ENCODE measurements at regions not wholly inside any gene's neighbourhood (a gene's known extent, or its start where the extent isn't known, plus 50 kb on each side); places are given as distances from the start of the nearest gene placed in this dataset.

DNA sequence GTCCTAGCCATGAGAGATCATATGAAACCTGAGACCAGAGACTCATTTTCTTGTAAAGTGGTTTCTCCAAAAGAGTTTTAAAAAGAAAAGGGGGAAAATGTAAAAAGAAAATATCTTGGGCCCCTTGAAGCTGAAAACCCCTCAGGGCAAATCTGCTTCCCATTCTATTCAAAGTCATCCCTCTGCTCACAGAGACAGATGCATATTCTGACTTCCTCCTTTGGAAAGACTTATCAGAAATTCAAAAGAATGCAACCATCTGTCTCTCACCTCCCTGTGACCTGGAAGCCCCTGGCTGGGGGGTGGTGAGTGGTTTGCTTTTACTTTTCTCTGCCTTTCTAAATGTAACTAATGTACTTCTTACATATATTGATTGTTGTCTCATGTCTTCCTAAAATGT lies 1154.8 kb downstream of the NSUN3 start:
- TF ChIP-seq, protein P1, sequence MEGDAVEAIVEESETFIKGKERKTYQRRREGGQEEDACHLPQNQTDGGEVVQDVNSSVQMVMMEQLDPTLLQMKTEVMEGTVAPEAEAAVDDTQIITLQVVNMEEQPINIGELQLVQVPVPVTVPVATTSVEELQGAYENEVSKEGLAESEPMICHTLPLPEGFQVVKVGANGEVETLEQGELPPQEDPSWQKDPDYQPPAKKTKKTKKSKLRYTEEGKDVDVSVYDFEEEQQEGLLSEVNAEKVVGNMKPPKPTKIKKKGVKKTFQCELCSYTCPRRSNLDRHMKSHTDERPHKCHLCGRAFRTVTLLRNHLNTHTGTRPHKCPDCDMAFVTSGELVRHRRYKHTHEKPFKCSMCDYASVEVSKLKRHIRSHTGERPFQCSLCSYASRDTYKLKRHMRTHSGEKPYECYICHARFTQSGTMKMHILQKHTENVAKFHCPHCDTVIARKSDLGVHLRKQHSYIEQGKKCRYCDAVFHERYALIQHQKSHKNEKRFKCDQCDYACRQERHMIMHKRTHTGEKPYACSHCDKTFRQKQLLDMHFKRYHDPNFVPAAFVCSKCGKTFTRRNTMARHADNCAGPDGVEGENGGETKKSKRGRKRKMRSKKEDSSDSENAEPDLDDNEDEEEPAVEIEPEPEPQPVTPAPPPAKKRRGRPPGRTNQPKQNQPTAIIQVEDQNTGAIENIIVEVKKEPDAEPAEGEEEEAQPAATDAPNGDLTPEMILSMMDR (IDR thresholded peaks at IDR 0.05; ENCODE audit: low read depth, low read length), result no peak
- Histone ChIP-seq H3K9me3 (ENCODE audit: low read depth) (no peaks in the 10 kb centered on the region), H3K27me3 (no peaks in the 10 kb centered on the region), H3K27ac (no peak overlapping the region), H3K4me1 (ENCODE audit: low read depth) (no peaks in the 10 kb centered on the region), H3K4me3 (no peak overlapping the region), H3K36me3 (no peaks in the 10 kb centered on the region)
- no peak for DNase-seq (ENCODE audit: low read depth in 1 of 2, low spot score in 1 of 2)

DNA sequence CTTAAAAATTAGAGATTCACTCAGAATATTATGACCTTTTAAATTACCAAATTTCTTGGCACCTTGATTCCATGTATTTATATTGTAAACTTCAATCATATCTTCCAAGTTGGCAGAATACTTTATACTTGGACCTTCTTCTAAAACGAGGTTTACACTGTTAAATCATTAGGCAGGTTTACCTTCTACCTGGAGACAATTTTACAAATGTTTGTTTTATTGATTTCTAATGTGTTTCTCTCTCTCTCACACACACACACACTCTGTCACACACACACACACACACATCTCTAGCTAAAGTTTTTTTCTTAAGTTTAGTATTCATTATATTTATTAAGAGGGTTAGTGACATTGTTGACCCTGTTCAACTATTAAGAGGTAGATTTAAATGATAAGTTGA lies 1155.6 kb downstream of the NSUN3 start:
- Histone ChIP-seq H3K27ac (no peak overlapping the region), H3K4me1 (ENCODE audit: low read depth) (no peaks in the 10 kb centered on the region), H3K27me3 (no peaks in the 10 kb centered on the region), H3K36me3 (no peaks in the 10 kb centered on the region), H3K9me3 (ENCODE audit: low read depth) (no peaks in the 10 kb centered on the region), H3K4me3 (no peak overlapping the region)
- DNase-seq (ENCODE audit: low read depth in 1 of 2, low spot score in 1 of 2), result no peak
- TF ChIP-seq, protein P1 (IDR thresholded peaks at IDR 0.05; ENCODE audit: low read depth, low read length), result no peak

DNA sequence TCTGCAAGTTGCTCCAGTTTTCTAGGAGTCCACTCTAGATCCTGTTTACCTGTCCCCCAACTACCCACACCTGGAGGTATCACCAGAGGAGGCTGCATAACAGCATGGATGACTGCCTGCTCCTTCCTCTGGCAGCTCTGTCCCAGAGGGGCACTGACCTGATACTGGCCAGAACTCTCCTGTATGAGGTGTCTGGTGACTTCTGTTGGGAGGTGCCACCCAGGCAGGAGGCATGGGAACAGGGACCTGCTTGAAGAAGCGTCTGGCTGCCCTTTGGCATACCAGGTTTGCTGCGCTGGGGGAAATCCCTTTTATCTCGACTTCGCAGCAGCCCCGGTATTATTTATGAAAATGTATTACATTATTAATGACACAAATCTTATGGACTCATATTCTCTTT lies 1163.6 kb downstream of the NSUN3 start:
- Histone ChIP-seq H3K4me3 (no peak overlapping the region), H3K9me3 (ENCODE audit: low read depth) (no peaks in the 10 kb centered on the region), H3K4me1 (ENCODE audit: low read depth) (no peaks in the 10 kb centered on the region), H3K36me3 (no peaks in the 10 kb centered on the region), H3K27me3 (no peaks in the 10 kb centered on the region), H3K27ac (no peak overlapping the region)
- DNase-seq (ENCODE audit: low read depth in 1 of 2, low spot score in 1 of 2), result no peak
- TF ChIP-seq, protein P1 (IDR thresholded peaks at IDR 0.05; ENCODE audit: low read depth, low read length), result no peak

DNA sequence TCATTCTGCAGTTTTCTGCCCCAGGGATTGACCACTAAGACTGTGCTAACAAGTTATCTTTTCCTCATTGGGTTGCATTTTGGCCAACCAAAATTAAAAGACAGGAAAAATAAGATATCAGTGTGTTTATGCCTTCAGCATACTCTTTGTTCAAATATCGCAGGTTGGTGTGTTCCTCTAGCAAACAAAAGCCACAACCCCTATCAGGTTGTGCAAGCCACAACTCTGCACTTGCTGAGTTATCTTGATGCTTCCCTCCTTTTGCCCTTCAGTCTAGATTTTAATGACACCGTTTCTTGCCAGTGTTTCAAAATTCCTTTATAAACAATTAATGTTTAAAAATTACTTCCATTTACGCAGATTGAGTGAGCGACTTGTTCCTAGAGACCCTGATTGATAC lies 1164.2 kb downstream of the NSUN3 start:
- TF ChIP-seq, protein P1 (IDR thresholded peaks at IDR 0.05; ENCODE audit: low read depth, low read length), result no peak
- no peaks in the 10 kb centered on the region for H3K27me3 ChIP-seq

DNA sequence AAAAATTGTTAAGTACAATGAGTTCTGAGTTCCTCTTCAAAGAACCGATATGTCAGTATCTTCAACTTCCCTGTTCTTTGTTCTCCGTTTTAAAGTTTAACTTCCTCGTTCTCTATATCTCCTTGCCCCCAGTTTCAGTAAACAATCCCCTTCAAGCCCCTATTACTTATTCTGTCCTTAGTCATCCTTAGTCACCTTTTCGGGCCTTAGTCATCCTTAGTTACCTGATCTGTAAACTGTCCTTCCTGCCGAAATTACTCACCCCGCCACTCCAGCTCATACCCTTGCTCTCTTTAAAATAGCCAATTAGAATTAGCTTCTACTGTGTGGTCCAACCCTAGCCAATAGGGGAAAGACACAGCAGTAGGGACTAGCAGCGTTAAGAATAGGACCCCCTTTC lies 1165.6 kb downstream of the NSUN3 start:
- Histone ChIP-seq H3K27me3 (no peaks in the 10 kb centered on the region), H3K27ac (no peak overlapping the region), H3K4me3 (no peak overlapping the region), H3K36me3 (no peaks in the 10 kb centered on the region), H3K9me3 (ENCODE audit: low read depth) (no peaks in the 10 kb centered on the region), H3K4me1 (ENCODE audit: low read depth) (no peaks in the 10 kb centered on the region)
- no peak for DNase-seq (ENCODE audit: low read depth in 1 of 2, low spot score in 1 of 2)
- TF ChIP-seq, protein P1 (IDR thresholded peaks at IDR 0.05; ENCODE audit: low read depth, low read length), result no peak

More for the DNA sequence above, 1164.2 kb downstream of the NSUN3 start:
- H3K27ac ChIP-seq, result no peak overlapping the region
- no peaks in the 10 kb centered on the region for H3K9me3 ChIP-seq (ENCODE audit: low read depth)
- H3K36me3 ChIP-seq, result no peaks in the 10 kb centered on the region
- H3K4me1 ChIP-seq (ENCODE audit: low read depth), result no peaks in the 10 kb centered on the region
- DNase-seq (ENCODE audit: low read depth in 1 of 2, low spot score in 1 of 2), result no peak
- no peak overlapping the region for H3K4me3 ChIP-seq

DNA sequence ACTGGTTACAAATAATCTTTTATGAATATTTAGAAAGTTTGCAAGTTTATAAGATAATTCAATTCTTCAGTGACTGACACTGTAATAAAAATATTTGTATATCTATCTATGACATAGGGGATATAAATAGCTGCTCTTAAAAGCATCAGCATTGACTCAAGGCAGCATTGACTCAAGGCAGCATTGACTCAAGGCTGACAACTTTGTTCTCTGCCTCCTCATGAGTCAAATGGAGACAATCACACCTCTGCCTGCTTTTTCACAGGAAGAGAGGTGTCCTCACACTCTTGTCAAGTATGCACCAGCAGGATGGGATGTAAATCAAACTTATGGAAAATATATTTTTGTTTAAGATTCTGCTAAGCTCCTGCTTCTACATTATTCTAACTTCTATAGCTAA lies 1173.1 kb downstream of the NSUN3 start:
- no peak overlapping the region for H3K27ac ChIP-seq
- H3K4me3 ChIP-seq, result no peak overlapping the region
- H3K36me3 ChIP-seq, result no peaks in the 10 kb centered on the region
- TF ChIP-seq, protein P1 (IDR thresholded peaks at IDR 0.05; ENCODE audit: low read depth, low read length), result no peak
- no peaks in the 10 kb centered on the region for H3K9me3 ChIP-seq (ENCODE audit: low read depth)
- no peaks in the 10 kb centered on the region for H3K4me1 ChIP-seq (ENCODE audit: low read depth)
- H3K27me3 ChIP-seq, result no peaks in the 10 kb centered on the region
- no peak for DNase-seq (ENCODE audit: low read depth in 1 of 2, low spot score in 1 of 2)

All from cardiac muscle cell (in vitro differentiated cells and primary cell).